Ovary (tissue), 3 donors: ENCODE measurements at regions not wholly inside any gene's neighbourhood (a gene's known extent, or its start where the extent isn't known, plus 50 kb on each side); places are given as distances from the start of the nearest gene placed in this dataset.

Source experiments
- CTCF ChIP-seq, 3 donors: fragments of 450-650 bp in 2 of 3; fragments of 200-600 bp in 1 of 3; IDR thresholded peaks; one replicate each; pipeline versions ENCODE4 v1.5.1 to v1.8.0; 2016 to 2022; ENCODE audit warnings: antibody characterized with exemption in 3 of 3, mild to moderate bottlenecking in 1 of 3
- POLR2A ChIP-seq: fragments of 450-650 bp; IDR thresholded peaks from one replicate; pipeline ENCODE4 v1.6.1; 2017; ENCODE audit warnings: antibody characterized with exemption, mild to moderate bottlenecking, moderate library complexity
- donor health status: DM: no; HTN: no; CAD: no.

GRCh38 chr2:144237108-144237507, 282.8 kb downstream of the ZEB2 start:
- TF ChIP-seq POLR2A (no peak), CTCF (IDR thresholded peaks at IDR 0.05) (no peak)
